ENCODE measurements at regions not wholly inside any gene's neighbourhood (a gene's known extent, or its start where the extent isn't known, plus 50 kb on each side); places are given as distances from the start of the nearest gene placed in this dataset.

- H3K9me3 ChIP-seq (ENCODE audit: insufficient read depth, low read depth, low read length): no peaks in the 10 kb centered on the region
- no peak overlapping the region for H3K27ac ChIP-seq (ENCODE audit: low read depth, low read length)
- H3K79me2 ChIP-seq (ENCODE audit: control insufficient read depth, insufficient read depth, low read length, poor library complexity): no peaks in the 10 kb centered on the region
- no peak overlapping the region for H2AK5ac ChIP-seq (ENCODE audit: low read length)
- no peak overlapping the region for H3K4me2 ChIP-seq (ENCODE audit: low read length)
- H2AFZ ChIP-seq (ENCODE audit: insufficient read depth, low read length, poor library complexity): no peak overlapping the region
- H2BK120ac ChIP-seq (ENCODE audit: insufficient read depth, low read length, poor library complexity): no peak overlapping the region
- H4K8ac ChIP-seq (ENCODE audit: low read depth, low read length): no peak overlapping the region
- no peak for DNase-seq
- no peak overlapping the region for H3K23ac ChIP-seq (ENCODE audit: low read length)
- H3K36me3 ChIP-seq (ENCODE audit: control insufficient read depth in 1 of 2, insufficient read depth in 2 of 2, low read length in 2 of 2): no peaks in the 10 kb centered on the region
- WGBS (ENCODE audit: extremely low coverage, insufficient coverage, insufficient read length): no CpG with 5 or more reads among the region's 1 CpG
- H3K27me3 ChIP-seq (ENCODE audit: insufficient read depth, low read length): no peaks in the 10 kb centered on the region
- no peak overlapping the region for H3K4ac ChIP-seq (ENCODE audit: low read depth, low read length)
- H2BK5ac ChIP-seq (ENCODE audit: low read depth, low read length, poor library complexity): no peak overlapping the region
- no peaks in the 10 kb centered on the region for H3K79me1 ChIP-seq (ENCODE audit: low read length)
- no peak overlapping the region for H3K4me3 ChIP-seq (ENCODE audit: low read depth, low read length)
- H2BK12ac ChIP-seq (ENCODE audit: low read length): no peak overlapping the region
- no peaks in the 10 kb centered on the region for H3K4me1 ChIP-seq (ENCODE audit: control insufficient read depth in 1 of 2, insufficient read depth in 2 of 2, low read length in 2 of 2)
- H3K9ac ChIP-seq (ENCODE audit: low read length): no peak overlapping the region
- H3K18ac ChIP-seq (ENCODE audit: low read length): no peak overlapping the region
- H4K12ac ChIP-seq (ENCODE audit: low read depth, low read length): no peak overlapping the region
- H3K14ac ChIP-seq (ENCODE audit: low read length): no peak overlapping the region
- no peak overlapping the region for H4K91ac ChIP-seq (ENCODE audit: low read depth, low read length)
Observed at GRCh38 chr7:47145186-47145725, 436.7 kb downstream of the TNS3 start.

- Histone ChIP-seq H2AK5ac (ENCODE audit: low read length) (no peak overlapping the region), H3K27ac (ENCODE audit: low read depth, low read length) (no peak overlapping the region), H3K79me2 (ENCODE audit: control insufficient read depth, insufficient read depth, low read length, poor library complexity) (no peaks in the 10 kb centered on the region), H3K79me1 (ENCODE audit: low read length) (no peaks in the 10 kb centered on the region), H3K27me3 (ENCODE audit: insufficient read depth, low read length) (no peaks in the 10 kb centered on the region), H2AFZ (ENCODE audit: insufficient read depth, low read length, poor library complexity) (no peak overlapping the region), H3K4me2 (ENCODE audit: low read length) (no peak overlapping the region), H4K12ac (ENCODE audit: low read depth, low read length) (no peak overlapping the region), H3K36me3 (ENCODE audit: control insufficient read depth in 1 of 2, insufficient read depth in 2 of 2, low read length in 2 of 2) (no peaks in the 10 kb centered on the region), H3K14ac (ENCODE audit: low read length) (no peak overlapping the region), H2BK5ac (ENCODE audit: low read depth, low read length, poor library complexity) (no peak overlapping the region), H3K4me1 (ENCODE audit: control insufficient read depth in 1 of 2, insufficient read depth in 2 of 2, low read length in 2 of 2) (no peaks in the 10 kb centered on the region), H3K18ac (ENCODE audit: low read length) (no peak overlapping the region), H3K9me3 (ENCODE audit: insufficient read depth, low read depth, low read length) (no peaks in the 10 kb centered on the region), H3K4me3 (ENCODE audit: low read depth, low read length) (no peak overlapping the region), H2BK12ac (ENCODE audit: low read length) (no peak overlapping the region), H2BK120ac (ENCODE audit: insufficient read depth, low read length, poor library complexity) (no peak overlapping the region), H3K23ac (ENCODE audit: low read length) (no peak overlapping the region), H3K4ac (ENCODE audit: low read depth, low read length) (no peak overlapping the region), H4K8ac (ENCODE audit: low read depth, low read length) (no peak overlapping the region), H3K9ac (ENCODE audit: low read length) (no peak overlapping the region), H4K91ac (ENCODE audit: low read depth, low read length) (no peak overlapping the region)
- peak in 1 of 2 donors; percentile 2 for DNase-seq
- WGBS (ENCODE audit: extremely low coverage, insufficient coverage, insufficient read length): no CpG with 5 or more reads among the region's 1 CpG
Observed at GRCh38 chr7:47143339-47143738, 438.6 kb downstream of the TNS3 start.

- DNase-seq: no peak
- Histone ChIP-seq H3K27ac (ENCODE audit: low read depth, low read length) (no peak overlapping the region), H3K36me3 (ENCODE audit: control insufficient read depth in 1 of 2, insufficient read depth in 2 of 2, low read length in 2 of 2) (no peaks in the 10 kb centered on the region), H3K9me3 (ENCODE audit: insufficient read depth, low read depth, low read length) (no peaks in the 10 kb centered on the region), H2AFZ (ENCODE audit: insufficient read depth, low read length, poor library complexity) (no peak overlapping the region), H3K4ac (ENCODE audit: low read depth, low read length) (no peak overlapping the region), H4K8ac (ENCODE audit: low read depth, low read length) (no peak overlapping the region), H3K79me1 (ENCODE audit: low read length) (no peaks in the 10 kb centered on the region), H4K91ac (ENCODE audit: low read depth, low read length) (no peak overlapping the region), H2BK120ac (ENCODE audit: insufficient read depth, low read length, poor library complexity) (no peak overlapping the region), H3K4me2 (ENCODE audit: low read length) (no peak overlapping the region), H3K23ac (ENCODE audit: low read length) (no peak overlapping the region), H3K4me3 (ENCODE audit: low read depth, low read length) (no peak overlapping the region), H3K4me1 (ENCODE audit: control insufficient read depth in 1 of 2, insufficient read depth in 2 of 2, low read length in 2 of 2) (no peaks in the 10 kb centered on the region), H2AK5ac (ENCODE audit: low read length) (no peak overlapping the region), H2BK12ac (ENCODE audit: low read length) (no peak overlapping the region), H4K12ac (ENCODE audit: low read depth, low read length) (no peak overlapping the region), H3K27me3 (ENCODE audit: insufficient read depth, low read length) (no peaks in the 10 kb centered on the region), H3K14ac (ENCODE audit: low read length) (no peak overlapping the region), H2BK5ac (ENCODE audit: low read depth, low read length, poor library complexity) (no peak overlapping the region), H3K79me2 (ENCODE audit: control insufficient read depth, insufficient read depth, low read length, poor library complexity) (no peaks in the 10 kb centered on the region), H3K9ac (ENCODE audit: low read length) (no peak overlapping the region), H3K18ac (ENCODE audit: low read length) (no peak overlapping the region)
- no CpG with 5 or more reads among the region's 1 CpG for WGBS (ENCODE audit: extremely low coverage, insufficient coverage, insufficient read length)
Observed at GRCh38 chr7:47142867-47143175, 439.1 kb downstream of the TNS3 start.

- no peak overlapping the region for H3K9ac ChIP-seq (ENCODE audit: low read length)
- no peaks in the 10 kb centered on the region for H3K9me3 ChIP-seq (ENCODE audit: insufficient read depth, low read depth, low read length)
- H3K23ac ChIP-seq (ENCODE audit: low read length): no peak overlapping the region
- DNase-seq: no peak
- H2BK120ac ChIP-seq (ENCODE audit: insufficient read depth, low read length, poor library complexity): no peak overlapping the region
- H3K4ac ChIP-seq (ENCODE audit: low read depth, low read length): no peak overlapping the region
- H3K4me2 ChIP-seq (ENCODE audit: low read length): no peak overlapping the region
- no peak overlapping the region for H2AK5ac ChIP-seq (ENCODE audit: low read length)
- no peaks in the 10 kb centered on the region for H3K36me3 ChIP-seq (ENCODE audit: control insufficient read depth in 1 of 2, insufficient read depth in 2 of 2, low read length in 2 of 2)
- no peak overlapping the region for H2AFZ ChIP-seq (ENCODE audit: insufficient read depth, low read length, poor library complexity)
- H2BK12ac ChIP-seq (ENCODE audit: low read length): no peak overlapping the region
- H3K18ac ChIP-seq (ENCODE audit: low read length): no peak overlapping the region
- WGBS (ENCODE audit: extremely low coverage, insufficient coverage, insufficient read length): no CpG with 5 or more reads among the region's 10 CpGs
- H3K79me1 ChIP-seq (ENCODE audit: low read length): no peaks in the 10 kb centered on the region
- no peak overlapping the region for H2BK5ac ChIP-seq (ENCODE audit: low read depth, low read length, poor library complexity)
- no peaks in the 10 kb centered on the region for H3K4me1 ChIP-seq (ENCODE audit: control insufficient read depth in 1 of 2, insufficient read depth in 2 of 2, low read length in 2 of 2)
- H3K79me2 ChIP-seq (ENCODE audit: control insufficient read depth, insufficient read depth, low read length, poor library complexity): no peaks in the 10 kb centered on the region
- H4K8ac ChIP-seq (ENCODE audit: low read depth, low read length): no peak overlapping the region
- no peak overlapping the region for H3K14ac ChIP-seq (ENCODE audit: low read length)
- H3K27me3 ChIP-seq (ENCODE audit: insufficient read depth, low read length): no peaks in the 10 kb centered on the region
- H4K91ac ChIP-seq (ENCODE audit: low read depth, low read length): no peak overlapping the region
- H3K27ac ChIP-seq (ENCODE audit: low read depth, low read length): no peak overlapping the region
- H3K4me3 ChIP-seq (ENCODE audit: low read depth, low read length): no peak overlapping the region
- H4K12ac ChIP-seq (ENCODE audit: low read depth, low read length): no peak overlapping the region
Observed at GRCh38 chr7:47142169-47142866, 439.6 kb downstream of the TNS3 start.
